Right lobe of liver (tissue), 4 donors: ENCODE measurements at regions not wholly inside any gene's neighbourhood (a gene's known extent, or its start where the extent isn't known, plus 50 kb on each side); places are given as distances from the start of the nearest gene placed in this dataset.

ENCODE experiments used
- CTCF ChIP-seq, 4 donors: fragments of 200-600 bp in 3 of 4; fragments of 450-650 bp in 1 of 4; IDR thresholded peaks; one replicate each; pipeline versions ENCODE4 v1.5.1 to v1.8.0; 2016 to 2022; ENCODE audit warnings: antibody characterized with exemption in 4 of 4, mild to moderate bottlenecking in 2 of 4
- POLR2A ChIP-seq: fragments of 450-650 bp; IDR thresholded peaks from one replicate; pipeline ENCODE4 v1.6.1; 2017; ENCODE audit warnings: antibody characterized with exemption, mild to moderate bottlenecking
- donor health status: DM: no; HTN: no; CAD: no.
- donor health status: DM: no; HTN: no; CAD: no.
- donor health status: DM: no; HTN: yes; CAD: no.

- TF ChIP-seq CTCF (IDR thresholded peaks at IDR 0.05), result no peak
- no peak for TF ChIP-seq POLR2A
Observed at GRCh38 chr10:109215291-109216075, 707.8 kb downstream of the XPNPEP1 start.
